ENCODE measurements at regions not wholly inside any gene's neighbourhood (a gene's known extent, or its start where the extent isn't known, plus 50 kb on each side); places are given as distances from the start of the nearest gene placed in this dataset.

DNA sequence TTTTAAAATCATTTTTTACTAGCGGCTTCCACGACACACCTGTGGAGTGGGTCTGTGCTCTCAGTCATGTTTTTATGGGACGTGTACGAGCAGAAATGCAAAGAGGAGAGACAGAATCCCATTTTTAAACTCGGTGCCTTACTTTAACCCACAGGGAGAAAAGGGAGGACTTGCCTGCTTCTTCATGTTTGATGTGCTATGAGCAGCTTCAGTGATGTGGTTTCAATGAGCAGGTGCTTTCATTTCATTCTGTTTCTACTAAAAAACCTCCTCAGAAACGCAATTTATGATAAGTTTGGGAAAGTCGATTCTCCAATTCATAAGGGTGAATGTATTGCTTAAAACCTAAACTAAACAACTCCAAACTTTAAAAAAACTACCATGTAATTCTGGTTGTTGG, 537.2 kb downstream of the GATA3 start:
- no peak for TF ChIP-seq EZH2 (IDR thresholded peaks at IDR 0.05; ENCODE audit: insufficient read depth, poor library complexity, severe bottlenecking)
- TF ChIP-seq EZH2phosphoT487 (IDR thresholded peaks at IDR 0.05; ENCODE audit: insufficient read depth, low read depth) = no peak
